ENCODE measurements at regions not wholly inside any gene's neighbourhood (a gene's known extent, or its start where the extent isn't known, plus 50 kb on each side); places are given as distances from the start of the nearest gene placed in this dataset.

DNA sequence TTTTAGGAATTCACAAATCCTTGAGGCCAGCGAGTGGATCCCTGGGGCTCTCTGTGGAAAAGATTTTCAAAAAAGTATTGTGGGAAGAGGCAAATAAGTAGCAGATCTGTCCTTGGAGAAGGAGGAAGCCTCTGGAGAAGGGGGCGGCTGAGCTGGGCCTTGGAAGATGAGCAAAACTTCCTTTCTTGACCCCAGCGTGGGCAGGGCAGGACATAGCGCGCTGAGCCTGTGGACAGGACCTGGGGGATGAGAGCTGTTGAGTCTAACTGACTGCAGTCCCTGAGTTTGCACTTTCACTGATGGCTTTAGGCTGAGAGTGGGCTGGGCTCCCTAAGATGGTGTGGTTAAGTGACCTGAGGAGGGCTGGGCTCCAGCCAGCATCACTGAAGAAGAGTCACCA, 170.2 kb upstream of the GALNT2 start:
- H3K79me2 ChIP-seq (ENCODE audit: control insufficient read depth in 1 of 2, insufficient read depth in 2 of 2, low read length in 2 of 2), result no peaks in the 10 kb centered on the region
- H2BK5ac ChIP-seq (ENCODE audit: low read depth, low read length), result no peak overlapping the region
- POLR2A ChIA-PET (ENCODE audit: partially characterized antibody), result no interaction called here
- H3K18ac ChIP-seq (ENCODE audit: extremely low read depth, low read length), result no peak overlapping the region
- no peak for DNase-seq (ENCODE audit: low read depth in 1 of 2, low spot score in 2 of 2)
- H3K56ac ChIP-seq (replicated peaks; ENCODE audit: insufficient read length, low read depth, low read length), result no peak overlapping the region
- no peak overlapping the region for H3K9ac ChIP-seq (replicated peaks in 1 of 4; ENCODE audit: extremely low read depth in 1 of 4, low read depth in 3 of 4, low read length in 3 of 4)
- H3K36me3 ChIP-seq (ENCODE audit: control insufficient read depth in 2 of 4, insufficient read depth in 4 of 4, low read length in 3 of 4), result no peaks in the 10 kb centered on the region
- H3K4me3 ChIP-seq (ENCODE audit: extremely low read depth in 1 of 4, insufficient read depth in 2 of 4, low read depth in 3 of 4, low read length in 4 of 4), result no peak overlapping the region
- no peak overlapping the region for H4K91ac ChIP-seq (replicated peaks; ENCODE audit: insufficient read length, low read length)
- H2BK12ac ChIP-seq (ENCODE audit: low read depth, low read length), result no peak overlapping the region
- H3K4ac ChIP-seq (replicated peaks; ENCODE audit: insufficient read length, low read depth, low read length), result no peak overlapping the region
- H4K8ac ChIP-seq (ENCODE audit: extremely low read depth, insufficient read depth, low read length), result no peak overlapping the region
- TF ChIP-seq TEAD4 (IDR thresholded peaks at IDR 0.05; ENCODE audit: low read depth, low read length) (no peak), NRF1 (IDR thresholded peaks at IDR 0.05; ENCODE audit: low read depth, low read length) (no peak), CEBPB (IDR thresholded peaks at IDR 0.05; ENCODE audit: low read depth, low read length) (no peak), EP300 (IDR thresholded peaks at IDR 0.05; ENCODE audit: borderline replicate concordance in 1 of 2, low read depth in 2 of 2, low read length in 2 of 2) (no peak), KDM1A (IDR thresholded peaks at IDR 0.05; ENCODE audit: borderline replicate concordance, low read length) (no peak), SP4 (IDR thresholded peaks at IDR 0.05; ENCODE audit: low read length) (no peak), PHF8 (conservative IDR thresholded peaks at IDR 0.05; ENCODE audit: low read depth, low read length) (no peak), SP2 (IDR thresholded peaks at IDR 0.05; ENCODE audit: low read length) (no peak), SUZ12 (IDR thresholded peaks at IDR 0.05; ENCODE audit: low read length) (no peak), ASH2L (IDR thresholded peaks at IDR 0.05; ENCODE audit: low read length) (no peak), TBP (IDR thresholded peaks at IDR 0.05; ENCODE audit: low read depth, low read length) (no peak), JUN (IDR thresholded peaks at IDR 0.05; ENCODE audit: low read depth, low read length) (no peak)
- TF ChIP-seq, protein P1, sequence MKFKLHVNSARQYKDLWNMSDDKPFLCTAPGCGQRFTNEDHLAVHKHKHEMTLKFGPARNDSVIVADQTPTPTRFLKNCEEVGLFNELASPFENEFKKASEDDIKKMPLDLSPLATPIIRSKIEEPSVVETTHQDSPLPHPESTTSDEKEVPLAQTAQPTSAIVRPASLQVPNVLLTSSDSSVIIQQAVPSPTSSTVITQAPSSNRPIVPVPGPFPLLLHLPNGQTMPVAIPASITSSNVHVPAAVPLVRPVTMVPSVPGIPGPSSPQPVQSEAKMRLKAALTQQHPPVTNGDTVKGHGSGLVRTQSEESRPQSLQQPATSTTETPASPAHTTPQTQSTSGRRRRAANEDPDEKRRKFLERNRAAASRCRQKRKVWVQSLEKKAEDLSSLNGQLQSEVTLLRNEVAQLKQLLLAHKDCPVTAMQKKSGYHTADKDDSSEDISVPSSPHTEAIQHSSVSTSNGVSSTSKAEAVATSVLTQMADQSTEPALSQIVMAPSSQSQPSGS (IDR thresholded peaks at IDR 0.05; ENCODE audit: low read length), result no peak
- FAIRE-seq, result no peak
- no peaks in the 10 kb centered on the region for H3K79me1 ChIP-seq (ENCODE audit: low read depth, low read length)
- no peaks in the 10 kb centered on the region for H4K20me1 ChIP-seq (replicated peaks in 1 of 2; ENCODE audit: control insufficient read depth in 1 of 2, insufficient read depth in 2 of 2, low read length in 2 of 2)
- H3K27ac ChIP-seq (ENCODE audit: low read depth, low read length), result no peak overlapping the region
- no peak overlapping the region for H2BK120ac ChIP-seq (replicated peaks; ENCODE audit: low read depth, low read length)
- H3K4me1 ChIP-seq (replicated peaks in 1 of 4; ENCODE audit: control insufficient read depth in 3 of 4, insufficient read depth in 4 of 4, low read length in 3 of 4), result no peaks in the 10 kb centered on the region
- H2BK15ac ChIP-seq (ENCODE audit: low read length), result no peak overlapping the region
- no peaks in the 10 kb centered on the region for H3K9me3 ChIP-seq (ENCODE audit: insufficient read depth in 2 of 2, low read depth in 1 of 2, low read length in 1 of 2)
- CTCF ChIA-PET (ENCODE audit: partially characterized antibody), result no interaction called here
- WGBS, 2 experiments (ENCODE audit: extremely low coverage in 1 of 2, insufficient coverage in 1 of 2, insufficient read length in 1 of 2, insufficient replicate concordance in 2 of 2, low coverage in 1 of 2, low lambda C conversion rate in 2 of 2, missing lambda C conversion rate in 1 of 2), result 93% methylated on average over 5 of the region's 5 CpGs; no CpG with 5 or more reads in 1 of the 2 experiments
- H3K27me3 ChIP-seq (replicated peaks in 1 of 4; ENCODE audit: control insufficient read depth in 3 of 4, extremely low read depth in 1 of 4, insufficient read depth in 3 of 4, low read length in 3 of 4), result no peaks in the 10 kb centered on the region
- H2AK5ac ChIP-seq (ENCODE audit: low read depth, low read length), result no peak overlapping the region
- H4K5ac ChIP-seq (ENCODE audit: insufficient read length, low read depth, low read length), result no peak overlapping the region
- no peak overlapping the region for H2BK20ac ChIP-seq (ENCODE audit: low read length)
- no peak overlapping the region for H2AFZ ChIP-seq (ENCODE audit: low read length)
- H3K14ac ChIP-seq (ENCODE audit: insufficient read length), result no peak overlapping the region
- H3K4me2 ChIP-seq (ENCODE audit: insufficient read depth in 1 of 2, low read depth in 2 of 2, low read length in 2 of 2), result no peak overlapping the region
- H3K23me2 ChIP-seq (ENCODE audit: low read depth, low read length), result no peaks in the 10 kb centered on the region
- H3K23ac ChIP-seq (ENCODE audit: insufficient read length), result no peak overlapping the region
